IMR-90 (cell line): ENCODE measurements at regions not wholly inside any gene's neighbourhood (a gene's known extent, or its start where the extent isn't known, plus 50 kb on each side); places are given as distances from the start of the nearest gene placed in this dataset.

Source experiments
- TF ChIP-seq, protein P1 (sequence below): fragments of 150-350 bp; IDR thresholded peaks from 2 replicates; pipeline ENCODE4 v1.6.1; 2017; ENCODE audit warnings: mild to moderate bottlenecking, antibody characterized with exemption, low read length, low read depth
- TF ChIP-seq, protein P2 (sequence below): conservative IDR thresholded peaks from 2 replicates; pipeline ENCODE4 v1.5.1; 2012; ENCODE audit warnings: mild to moderate bottlenecking, low read depth, low read length, improper control_type of control experiment

DNA sequence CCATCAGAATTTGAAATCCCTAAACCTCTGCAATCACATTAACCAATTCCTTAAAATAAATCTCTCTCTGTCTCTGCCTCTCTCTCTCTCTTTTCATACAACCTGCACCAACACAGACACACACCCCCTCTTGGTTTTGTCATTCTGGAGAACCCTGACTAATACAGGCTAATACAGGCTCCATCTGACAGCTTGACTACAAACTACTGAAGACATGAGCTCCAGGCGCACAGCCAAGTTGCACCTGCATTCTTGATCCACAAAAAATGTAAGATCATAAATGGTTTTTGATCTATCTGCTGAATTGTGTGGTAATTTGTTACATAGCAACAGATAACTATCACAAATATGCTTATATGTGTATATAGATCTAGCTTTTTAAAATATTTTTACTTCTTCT, 2414.2 kb downstream of the PCDH7 start:
- TF ChIP-seq, protein P1, sequence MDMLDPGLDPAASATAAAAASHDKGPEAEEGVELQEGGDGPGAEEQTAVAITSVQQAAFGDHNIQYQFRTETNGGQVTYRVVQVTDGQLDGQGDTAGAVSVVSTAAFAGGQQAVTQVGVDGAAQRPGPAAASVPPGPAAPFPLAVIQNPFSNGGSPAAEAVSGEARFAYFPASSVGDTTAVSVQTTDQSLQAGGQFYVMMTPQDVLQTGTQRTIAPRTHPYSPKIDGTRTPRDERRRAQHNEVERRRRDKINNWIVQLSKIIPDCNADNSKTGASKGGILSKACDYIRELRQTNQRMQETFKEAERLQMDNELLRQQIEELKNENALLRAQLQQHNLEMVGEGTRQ, result no peak
- TF ChIP-seq, protein P2, sequence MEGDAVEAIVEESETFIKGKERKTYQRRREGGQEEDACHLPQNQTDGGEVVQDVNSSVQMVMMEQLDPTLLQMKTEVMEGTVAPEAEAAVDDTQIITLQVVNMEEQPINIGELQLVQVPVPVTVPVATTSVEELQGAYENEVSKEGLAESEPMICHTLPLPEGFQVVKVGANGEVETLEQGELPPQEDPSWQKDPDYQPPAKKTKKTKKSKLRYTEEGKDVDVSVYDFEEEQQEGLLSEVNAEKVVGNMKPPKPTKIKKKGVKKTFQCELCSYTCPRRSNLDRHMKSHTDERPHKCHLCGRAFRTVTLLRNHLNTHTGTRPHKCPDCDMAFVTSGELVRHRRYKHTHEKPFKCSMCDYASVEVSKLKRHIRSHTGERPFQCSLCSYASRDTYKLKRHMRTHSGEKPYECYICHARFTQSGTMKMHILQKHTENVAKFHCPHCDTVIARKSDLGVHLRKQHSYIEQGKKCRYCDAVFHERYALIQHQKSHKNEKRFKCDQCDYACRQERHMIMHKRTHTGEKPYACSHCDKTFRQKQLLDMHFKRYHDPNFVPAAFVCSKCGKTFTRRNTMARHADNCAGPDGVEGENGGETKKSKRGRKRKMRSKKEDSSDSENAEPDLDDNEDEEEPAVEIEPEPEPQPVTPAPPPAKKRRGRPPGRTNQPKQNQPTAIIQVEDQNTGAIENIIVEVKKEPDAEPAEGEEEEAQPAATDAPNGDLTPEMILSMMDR, result no peak
